H1 (cell line): ENCODE measurements at regions not wholly inside any gene's neighbourhood (a gene's known extent, or its start where the extent isn't known, plus 50 kb on each side); places are given as distances from the start of the nearest gene placed in this dataset.

Experiments used
- CTBP2 ChIP-seq: IDR thresholded peaks from 2 replicates; pipeline ENCODE4 v1.7.0; 2011; ENCODE audit warnings: borderline replicate concordance, mild to moderate bottlenecking, moderate library complexity, mixed read lengths, low read length; ENCODE audit not compliant: insufficient read depth, insufficient read length
- NANOG ChIP-seq: IDR thresholded peaks from 2 replicates; pipeline ENCODE4 v1.6.1; 2011; ENCODE audit warnings: low read length, low read depth, mild to moderate bottlenecking, inconsistent platforms; ENCODE audit not compliant: insufficient read depth, poor library complexity, severe bottlenecking
- RBBP5 ChIP-seq: IDR thresholded peaks from 2 replicates; pipeline ENCODE4 v1.7.1; 2012; ENCODE audit warnings: low read depth, mild to moderate bottlenecking, inconsistent platforms, low read length, moderate library complexity, borderline replicate concordance
- SRF ChIP-seq: IDR thresholded peaks from 2 replicates; pipeline ENCODE4 v1.6.1; 2011; ENCODE audit warnings: mild to moderate bottlenecking, low read depth, low read length, moderate library complexity
- YY1 ChIP-seq: IDR thresholded peaks from 2 replicates; pipeline ENCODE4 v1.6.1; 2011; ENCODE audit warnings: low read depth, mild to moderate bottlenecking, low read length
- TF ChIP-seq, protein P1 (sequence below), 3 experiments: IDR thresholded peaks; 1 replicate in 2 of 3; 2 replicates in 1 of 3; pipeline versions ENCODE4 v1.5.1 to v1.6.1; 2011; ENCODE audit warnings: low read length in 3 of 3, mild to moderate bottlenecking in 3 of 3, inconsistent platforms in 2 of 3, low read depth in 1 of 3, moderate library complexity in 1 of 3; ENCODE audit not compliant: insufficient read depth in 1 of 3; ENCODE audit errors: control extremely low read depth in 1 of 3

DNA sequence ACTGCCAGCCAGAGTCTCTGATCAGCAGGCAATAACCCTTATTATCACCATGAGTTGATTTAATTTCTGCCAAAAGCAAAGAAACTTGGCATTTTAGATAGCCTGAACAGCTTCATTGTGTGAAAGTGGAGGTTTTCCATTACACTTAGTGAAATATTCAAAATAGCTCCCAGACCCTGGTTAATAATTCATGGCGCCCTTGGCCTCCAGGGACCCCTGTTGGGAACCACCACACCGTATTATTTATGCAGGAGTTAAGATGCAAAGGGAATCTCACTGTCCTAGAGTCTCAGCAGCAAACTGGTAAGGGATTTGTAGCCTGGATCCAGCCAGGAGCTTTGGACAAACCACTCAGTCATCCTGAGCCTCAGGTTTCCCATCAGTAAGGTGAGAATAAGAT, 110.0 kb upstream of the PABPC3 start (continued):
- TF ChIP-seq, protein P1, sequence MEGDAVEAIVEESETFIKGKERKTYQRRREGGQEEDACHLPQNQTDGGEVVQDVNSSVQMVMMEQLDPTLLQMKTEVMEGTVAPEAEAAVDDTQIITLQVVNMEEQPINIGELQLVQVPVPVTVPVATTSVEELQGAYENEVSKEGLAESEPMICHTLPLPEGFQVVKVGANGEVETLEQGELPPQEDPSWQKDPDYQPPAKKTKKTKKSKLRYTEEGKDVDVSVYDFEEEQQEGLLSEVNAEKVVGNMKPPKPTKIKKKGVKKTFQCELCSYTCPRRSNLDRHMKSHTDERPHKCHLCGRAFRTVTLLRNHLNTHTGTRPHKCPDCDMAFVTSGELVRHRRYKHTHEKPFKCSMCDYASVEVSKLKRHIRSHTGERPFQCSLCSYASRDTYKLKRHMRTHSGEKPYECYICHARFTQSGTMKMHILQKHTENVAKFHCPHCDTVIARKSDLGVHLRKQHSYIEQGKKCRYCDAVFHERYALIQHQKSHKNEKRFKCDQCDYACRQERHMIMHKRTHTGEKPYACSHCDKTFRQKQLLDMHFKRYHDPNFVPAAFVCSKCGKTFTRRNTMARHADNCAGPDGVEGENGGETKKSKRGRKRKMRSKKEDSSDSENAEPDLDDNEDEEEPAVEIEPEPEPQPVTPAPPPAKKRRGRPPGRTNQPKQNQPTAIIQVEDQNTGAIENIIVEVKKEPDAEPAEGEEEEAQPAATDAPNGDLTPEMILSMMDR (IDR thresholded peaks at IDR 0.05; ENCODE audit: control extremely low read depth in 1 of 3, insufficient read depth in 1 of 3, low read depth in 1 of 3, low read length in 3 of 3), result no peak
- TF ChIP-seq CTBP2 (no peak), RBBP5 (no peak), SRF (no peak), YY1 (no peak), NANOG (no peak)
